H1 (cell line): ENCODE measurements at regions not wholly inside any gene's neighbourhood (a gene's known extent, or its start where the extent isn't known, plus 50 kb on each side); places are given as distances from the start of the nearest gene placed in this dataset.

Experiments
- CTCF ChIA-PET: fragments of 300-600 bp; sonication (Branson Sonifier 250); formaldehyde crosslinking; loops from one replicate; lab custom pipeline; 2021; ENCODE audit not compliant: partially characterized antibody; lab: Charles Lee
- POLR2A ChIA-PET: fragments of 300-600 bp; sonication (Branson Sonifier 250); formaldehyde crosslinking; loops from one replicate; lab custom pipeline; 2021; ENCODE audit warnings: inconsistent platforms; ENCODE audit not compliant: partially characterized antibody; lab: Charles Lee
- DNase-seq, 2 experiments: peaks; one replicate each; pipeline versions ENCODE4 v3.0.0 to v3.0.0-alpha.2; 2010 to 2022; ENCODE audit warnings: low spot score in 2 of 2, low read depth in 1 of 2, mixed read lengths in 1 of 2
- FAIRE-seq: peaks from 2 replicates; lab custom pipeline; 2011; peaks lifted over from hg19 to GRCh38; lab: Jason Lieb, UNC
- H2AFZ ChIP-seq: 2 replicates; pipeline ENCODE4 v1.8.1; 2012; ENCODE audit warnings: low read length, inconsistent platforms
- H2AK5ac ChIP-seq: 2 replicates; pipeline ENCODE4 v1.6.1; 2013; ENCODE audit warnings: low read depth, low read length
- H2BK120ac ChIP-seq: replicated peaks from 2 replicates; pipeline ENCODE3; 2013; ENCODE audit warnings: low read depth, low read length, inconsistent platforms
- H2BK12ac ChIP-seq: 2 replicates; pipeline ENCODE4 v1.6.1; 2013; ENCODE audit warnings: low read depth, low read length
- H2BK15ac ChIP-seq: 2 replicates; pipeline ENCODE4 v1.6.1; 2013; ENCODE audit warnings: low read length
- H2BK20ac ChIP-seq: 2 replicates; pipeline ENCODE4 v1.6.1; 2013; ENCODE audit warnings: low read length
- H2BK5ac ChIP-seq: 2 replicates; pipeline ENCODE4 v1.6.1; 2013; ENCODE audit warnings: low read depth, low read length
- H3K14ac ChIP-seq: 2 replicates; pipeline ENCODE4 v1.6.1; 2013; ENCODE audit warnings: inconsistent platforms; ENCODE audit not compliant: insufficient read length
- H3K18ac ChIP-seq: 2 replicates; pipeline ENCODE4 v1.6.1; 2013; ENCODE audit warnings: low read length; ENCODE audit errors: extremely low read depth
- H3K23ac ChIP-seq: 2 replicates; pipeline ENCODE4 v1.6.1; 2013; ENCODE audit warnings: inconsistent platforms; ENCODE audit not compliant: insufficient read length
- H3K23me2 ChIP-seq: 2 replicates; pipeline ENCODE4 v1.6.1; 2013; ENCODE audit warnings: low read depth, low read length
- H3K27ac ChIP-seq: 2 replicates; pipeline ENCODE4 v1.6.1; 2011; ENCODE audit warnings: low read depth, low read length, inconsistent platforms
- H3K27me3 ChIP-seq, 4 experiments: replicated peaks in 1 of 4; 1 replicate in 1 of 4; 2 replicates in 3 of 4; pipeline versions ENCODE4 v1.6.1 to v1.8.1; 2011 to 2013; ENCODE audit warnings: low read length in 3 of 4, mild to moderate bottlenecking in 3 of 4, inconsistent platforms in 2 of 4, mixed read lengths in 2 of 4, moderate library complexity in 1 of 4; ENCODE audit not compliant: control insufficient read depth in 3 of 4, insufficient read depth in 3 of 4; ENCODE audit errors: extremely low read depth in 1 of 4
- H3K36me3 ChIP-seq, 4 experiments: 2 replicates each; pipeline versions ENCODE4 v1.6.1 to v1.8.1; 2011 to 2013; ENCODE audit warnings: mild to moderate bottlenecking in 4 of 4, low read length in 3 of 4, moderate library complexity in 2 of 4, control low read depth in 1 of 4, inconsistent platforms in 1 of 4; ENCODE audit not compliant: insufficient read depth in 4 of 4, control insufficient read depth in 2 of 4
- H3K4ac ChIP-seq: replicated peaks from 2 replicates; pipeline ENCODE3; 2013; ENCODE audit warnings: low read length, low read depth, mixed read lengths, inconsistent platforms; ENCODE audit not compliant: insufficient read length
- H3K4me1 ChIP-seq, 4 experiments: replicated peaks in 1 of 4; 1 replicate in 1 of 4; 2 replicates in 3 of 4; pipeline versions ENCODE4 v1.6.1 to v1.8.1; 2011 to 2013; ENCODE audit warnings: low read length in 3 of 4, inconsistent platforms in 2 of 4, mixed read lengths in 1 of 4; ENCODE audit not compliant: insufficient read depth in 4 of 4, control insufficient read depth in 3 of 4
- H3K4me2 ChIP-seq, 2 experiments: 2 replicates each; pipeline versions ENCODE4 v1.6.1 to v1.8.1; 2011 to 2013; ENCODE audit warnings: low read depth in 2 of 2, low read length in 2 of 2, control low read depth in 1 of 2, inconsistent platforms in 1 of 2, mild to moderate bottlenecking in 1 of 2; ENCODE audit not compliant: insufficient read depth in 1 of 2
- H3K4me3 ChIP-seq, 4 experiments: fragments of 200-600, 300-600 bp in 1 of 4; sonication (generic), shearing (Covaris generic), sonication (Bioruptor Twin) in 1 of 4; 2 replicates each; pipeline versions ENCODE4 v1.5.1 to v1.8.1; 2011 to 2016; ENCODE audit warnings: low read length in 4 of 4, low read depth in 3 of 4, control low read depth in 2 of 4, inconsistent platforms in 2 of 4, mild to moderate bottlenecking in 2 of 4, mixed read lengths in 1 of 4, moderate library complexity in 1 of 4; ENCODE audit not compliant: insufficient read depth in 2 of 4; ENCODE audit errors: extremely low read depth in 1 of 4
- H3K56ac ChIP-seq: replicated peaks from 2 replicates; pipeline ENCODE3; 2013; ENCODE audit warnings: low read depth, mild to moderate bottlenecking, mixed read lengths, low read length, inconsistent platforms; ENCODE audit not compliant: insufficient read length
- H3K79me1 ChIP-seq: 2 replicates; pipeline ENCODE4 v1.6.1; 2013; ENCODE audit warnings: low read depth, low read length, control low read depth
- H3K79me2 ChIP-seq, 2 experiments: 2 replicates each; pipeline versions ENCODE4 v1.6.1 to v1.8.1; 2012 to 2013; ENCODE audit warnings: low read length in 2 of 2, mild to moderate bottlenecking in 2 of 2, inconsistent platforms in 1 of 2; ENCODE audit not compliant: insufficient read depth in 2 of 2, control insufficient read depth in 1 of 2
- H3K9ac ChIP-seq, 4 experiments: replicated peaks in 1 of 4; 1 replicate in 1 of 4; 2 replicates in 3 of 4; pipeline versions ENCODE4 v1.6.1 to v1.8.1; 2011 to 2013; ENCODE audit warnings: low read depth in 3 of 4, low read length in 3 of 4, control low read depth in 2 of 4, mild to moderate bottlenecking in 2 of 4, moderate library complexity in 2 of 4, inconsistent platforms in 1 of 4; ENCODE audit errors: extremely low read depth in 1 of 4
- H3K9me3 ChIP-seq, 2 experiments: 2 replicates each; pipeline versions ENCODE4 v1.6.1 to v1.8.1; 2012 to 2013; ENCODE audit warnings: mild to moderate bottlenecking in 2 of 2, moderate library complexity in 2 of 2, control low read depth in 1 of 2, inconsistent platforms in 1 of 2, low read depth in 1 of 2, low read length in 1 of 2, mixed read lengths in 1 of 2; ENCODE audit not compliant: insufficient read depth in 2 of 2
- H4K20me1 ChIP-seq, 2 experiments: replicated peaks in 1 of 2; 2 replicates each; pipeline versions ENCODE3 to v1.8.1; 2011 to 2013; ENCODE audit warnings: inconsistent platforms in 2 of 2, low read length in 2 of 2, mild to moderate bottlenecking in 1 of 2; ENCODE audit not compliant: insufficient read depth in 2 of 2, control insufficient read depth in 1 of 2
- H4K5ac ChIP-seq: 2 replicates; pipeline ENCODE4 v1.6.1; 2013; ENCODE audit warnings: low read length, low read depth, mixed read lengths, inconsistent platforms; ENCODE audit not compliant: insufficient read length
- H4K8ac ChIP-seq: 2 replicates; pipeline ENCODE4 v1.8.0; 2013; ENCODE audit warnings: mild to moderate bottlenecking, moderate library complexity, low read length, inconsistent platforms; ENCODE audit not compliant: insufficient read depth; ENCODE audit errors: extremely low read depth
- H4K91ac ChIP-seq: replicated peaks from 2 replicates; pipeline ENCODE3; 2013; ENCODE audit warnings: low read length, mixed read lengths, inconsistent platforms; ENCODE audit not compliant: insufficient read length
- FOSL1 ChIP-seq: IDR thresholded peaks from 2 replicates; pipeline ENCODE4 v1.6.1; 2011; ENCODE audit warnings: mild to moderate bottlenecking, low read depth, low read length, moderate library complexity; ENCODE audit not compliant: insufficient read depth
- HDAC6 ChIP-seq: IDR thresholded peaks from one replicate; pipeline ENCODE4 v1.7.1; 2012; ENCODE audit warnings: low read depth, mild to moderate bottlenecking, inconsistent platforms, low read length, moderate library complexity
- SP2 ChIP-seq: IDR thresholded peaks from 2 replicates; pipeline ENCODE4 v1.6.1; 2012; ENCODE audit warnings: mild to moderate bottlenecking, low read length, inconsistent platforms
- WGBS, 2 experiments: shearing (Covaris generic) in 1 of 2; methylation state at CpG; one replicate each; pipeline versions ENCODE4 v1.1.6 to v1.1.7; 2013 to 2015; ENCODE audit warnings: low lambda C conversion rate in 2 of 2, mixed read lengths in 2 of 2, inconsistent platforms in 1 of 2, low coverage in 1 of 2, missing lambda C conversion rate in 1 of 2; ENCODE audit not compliant: insufficient replicate concordance in 2 of 2, insufficient coverage in 1 of 2, insufficient read length in 1 of 2; ENCODE audit errors: extremely low coverage in 1 of 2, missing lambda C conversion rate in 1 of 2; 5-methylcytosine and 5-hydroxymethylcytosine counted together

GRCh38 chr2:144695657-144696056, 175.7 kb upstream of the ZEB2 start:
- H4K91ac ChIP-seq, result no peak overlapping the region
- no peak overlapping the region for H2BK5ac ChIP-seq
- no peak for FAIRE-seq
- TF ChIP-seq SP2 (no peak), FOSL1 (no peak), HDAC6 (no peak)
- H3K4me3 ChIP-seq, result no peak overlapping the region
- H3K27me3 ChIP-seq, result peaks cover 0 to 1% (median 0%) of the 10 kb centered on the region in 4 experiments; a peak in 1 of 7 replicates
- H3K18ac ChIP-seq, result no peak overlapping the region
- POLR2A ChIA-PET, result no interaction called here
- no peak overlapping the region for H3K56ac ChIP-seq
- H3K23me2 ChIP-seq, result no peaks in the 10 kb centered on the region
- no peak overlapping the region for H2BK20ac ChIP-seq
- H2BK15ac ChIP-seq, result no peak overlapping the region
- no peaks in the 10 kb centered on the region for H3K79me2 ChIP-seq
- H3K4me1 ChIP-seq, result no peaks in the 10 kb centered on the region
- H3K14ac ChIP-seq, result no peak overlapping the region
- no peak overlapping the region for H4K8ac ChIP-seq
- no peaks in the 10 kb centered on the region for H3K9me3 ChIP-seq
- no peak overlapping the region for H2AK5ac ChIP-seq
- 93% methylated on average over 1 of the region's 1 CpG; no CpG with 5 or more reads in 1 of the 2 experiments for WGBS, 2 experiments
- no peak overlapping the region for H3K23ac ChIP-seq
- no peak overlapping the region for H2BK12ac ChIP-seq
- no peak overlapping the region for H3K4me2 ChIP-seq
- H3K36me3 ChIP-seq, result no peaks in the 10 kb centered on the region
- no peak overlapping the region for H2AFZ ChIP-seq
- no peak overlapping the region for H3K27ac ChIP-seq
- no peak for DNase-seq
- no peaks in the 10 kb centered on the region for H3K79me1 ChIP-seq
- H4K5ac ChIP-seq, result no peak overlapping the region
- H2BK120ac ChIP-seq, result no peak overlapping the region
- no peaks in the 10 kb centered on the region for H4K20me1 ChIP-seq
- no peak overlapping the region for H3K4ac ChIP-seq
- CTCF ChIA-PET, result no interaction called here
- no peak overlapping the region for H3K9ac ChIP-seq
